H1 (cell line): ENCODE measurements at regions not wholly inside any gene's neighbourhood (a gene's known extent, or its start where the extent isn't known, plus 50 kb on each side); places are given as distances from the start of the nearest gene placed in this dataset.

Experiments used
- CTCF ChIA-PET: fragments of 300-600 bp; sonication (Branson Sonifier 250); formaldehyde crosslinking; loops from one replicate; lab custom pipeline; 2021; ENCODE audit not compliant: partially characterized antibody; lab: Charles Lee
- POLR2A ChIA-PET: fragments of 300-600 bp; sonication (Branson Sonifier 250); formaldehyde crosslinking; loops from one replicate; lab custom pipeline; 2021; ENCODE audit warnings: inconsistent platforms; ENCODE audit not compliant: partially characterized antibody; lab: Charles Lee
- DNase-seq, 2 experiments: peaks; one replicate each; pipeline versions ENCODE4 v3.0.0 to v3.0.0-alpha.2; 2010 to 2022; ENCODE audit warnings: low spot score in 2 of 2, low read depth in 1 of 2, mixed read lengths in 1 of 2
- FAIRE-seq: peaks from 2 replicates; lab custom pipeline; 2011; peaks lifted over from hg19 to GRCh38; lab: Jason Lieb, UNC
- H2AFZ ChIP-seq: 2 replicates; pipeline ENCODE4 v1.8.1; 2012; ENCODE audit warnings: low read length, inconsistent platforms
- H2AK5ac ChIP-seq: 2 replicates; pipeline ENCODE4 v1.6.1; 2013; ENCODE audit warnings: low read depth, low read length
- H2BK120ac ChIP-seq: replicated peaks from 2 replicates; pipeline ENCODE3; 2013; ENCODE audit warnings: low read depth, low read length, inconsistent platforms
- H2BK12ac ChIP-seq: 2 replicates; pipeline ENCODE4 v1.6.1; 2013; ENCODE audit warnings: low read depth, low read length
- H2BK15ac ChIP-seq: 2 replicates; pipeline ENCODE4 v1.6.1; 2013; ENCODE audit warnings: low read length
- H2BK20ac ChIP-seq: 2 replicates; pipeline ENCODE4 v1.6.1; 2013; ENCODE audit warnings: low read length
- H2BK5ac ChIP-seq: 2 replicates; pipeline ENCODE4 v1.6.1; 2013; ENCODE audit warnings: low read depth, low read length
- H3K14ac ChIP-seq: 2 replicates; pipeline ENCODE4 v1.6.1; 2013; ENCODE audit warnings: inconsistent platforms; ENCODE audit not compliant: insufficient read length
- H3K18ac ChIP-seq: 2 replicates; pipeline ENCODE4 v1.6.1; 2013; ENCODE audit warnings: low read length; ENCODE audit errors: extremely low read depth
- H3K23ac ChIP-seq: 2 replicates; pipeline ENCODE4 v1.6.1; 2013; ENCODE audit warnings: inconsistent platforms; ENCODE audit not compliant: insufficient read length
- H3K23me2 ChIP-seq: 2 replicates; pipeline ENCODE4 v1.6.1; 2013; ENCODE audit warnings: low read depth, low read length
- H3K27ac ChIP-seq: 2 replicates; pipeline ENCODE4 v1.6.1; 2011; ENCODE audit warnings: low read depth, low read length, inconsistent platforms
- H3K27me3 ChIP-seq, 4 experiments: replicated peaks in 1 of 4; 1 replicate in 1 of 4; 2 replicates in 3 of 4; pipeline versions ENCODE4 v1.6.1 to v1.8.1; 2011 to 2013; ENCODE audit warnings: low read length in 3 of 4, mild to moderate bottlenecking in 3 of 4, inconsistent platforms in 2 of 4, mixed read lengths in 2 of 4, moderate library complexity in 1 of 4; ENCODE audit not compliant: control insufficient read depth in 3 of 4, insufficient read depth in 3 of 4; ENCODE audit errors: extremely low read depth in 1 of 4
- H3K36me3 ChIP-seq, 4 experiments: 2 replicates each; pipeline versions ENCODE4 v1.6.1 to v1.8.1; 2011 to 2013; ENCODE audit warnings: mild to moderate bottlenecking in 4 of 4, low read length in 3 of 4, moderate library complexity in 2 of 4, control low read depth in 1 of 4, inconsistent platforms in 1 of 4; ENCODE audit not compliant: insufficient read depth in 4 of 4, control insufficient read depth in 2 of 4
- H3K4ac ChIP-seq: replicated peaks from 2 replicates; pipeline ENCODE3; 2013; ENCODE audit warnings: low read length, low read depth, mixed read lengths, inconsistent platforms; ENCODE audit not compliant: insufficient read length
- H3K4me1 ChIP-seq, 4 experiments: replicated peaks in 1 of 4; 1 replicate in 1 of 4; 2 replicates in 3 of 4; pipeline versions ENCODE4 v1.6.1 to v1.8.1; 2011 to 2013; ENCODE audit warnings: low read length in 3 of 4, inconsistent platforms in 2 of 4, mixed read lengths in 1 of 4; ENCODE audit not compliant: insufficient read depth in 4 of 4, control insufficient read depth in 3 of 4
- H3K4me2 ChIP-seq, 2 experiments: 2 replicates each; pipeline versions ENCODE4 v1.6.1 to v1.8.1; 2011 to 2013; ENCODE audit warnings: low read depth in 2 of 2, low read length in 2 of 2, control low read depth in 1 of 2, inconsistent platforms in 1 of 2, mild to moderate bottlenecking in 1 of 2; ENCODE audit not compliant: insufficient read depth in 1 of 2
- H3K4me3 ChIP-seq, 4 experiments: fragments of 200-600, 300-600 bp in 1 of 4; sonication (generic), shearing (Covaris generic), sonication (Bioruptor Twin) in 1 of 4; 2 replicates each; pipeline versions ENCODE4 v1.5.1 to v1.8.1; 2011 to 2016; ENCODE audit warnings: low read length in 4 of 4, low read depth in 3 of 4, control low read depth in 2 of 4, inconsistent platforms in 2 of 4, mild to moderate bottlenecking in 2 of 4, mixed read lengths in 1 of 4, moderate library complexity in 1 of 4; ENCODE audit not compliant: insufficient read depth in 2 of 4; ENCODE audit errors: extremely low read depth in 1 of 4
- H3K56ac ChIP-seq: replicated peaks from 2 replicates; pipeline ENCODE3; 2013; ENCODE audit warnings: low read depth, mild to moderate bottlenecking, mixed read lengths, low read length, inconsistent platforms; ENCODE audit not compliant: insufficient read length
- H3K79me1 ChIP-seq: 2 replicates; pipeline ENCODE4 v1.6.1; 2013; ENCODE audit warnings: low read depth, low read length, control low read depth
- H3K79me2 ChIP-seq, 2 experiments: 2 replicates each; pipeline versions ENCODE4 v1.6.1 to v1.8.1; 2012 to 2013; ENCODE audit warnings: low read length in 2 of 2, mild to moderate bottlenecking in 2 of 2, inconsistent platforms in 1 of 2; ENCODE audit not compliant: insufficient read depth in 2 of 2, control insufficient read depth in 1 of 2
- H3K9ac ChIP-seq, 4 experiments: replicated peaks in 1 of 4; 1 replicate in 1 of 4; 2 replicates in 3 of 4; pipeline versions ENCODE4 v1.6.1 to v1.8.1; 2011 to 2013; ENCODE audit warnings: low read depth in 3 of 4, low read length in 3 of 4, control low read depth in 2 of 4, mild to moderate bottlenecking in 2 of 4, moderate library complexity in 2 of 4, inconsistent platforms in 1 of 4; ENCODE audit errors: extremely low read depth in 1 of 4
- H3K9me3 ChIP-seq, 2 experiments: 2 replicates each; pipeline versions ENCODE4 v1.6.1 to v1.8.1; 2012 to 2013; ENCODE audit warnings: mild to moderate bottlenecking in 2 of 2, moderate library complexity in 2 of 2, control low read depth in 1 of 2, inconsistent platforms in 1 of 2, low read depth in 1 of 2, low read length in 1 of 2, mixed read lengths in 1 of 2; ENCODE audit not compliant: insufficient read depth in 2 of 2
- H4K20me1 ChIP-seq, 2 experiments: replicated peaks in 1 of 2; 2 replicates each; pipeline versions ENCODE3 to v1.8.1; 2011 to 2013; ENCODE audit warnings: inconsistent platforms in 2 of 2, low read length in 2 of 2, mild to moderate bottlenecking in 1 of 2; ENCODE audit not compliant: insufficient read depth in 2 of 2, control insufficient read depth in 1 of 2
- H4K5ac ChIP-seq: 2 replicates; pipeline ENCODE4 v1.6.1; 2013; ENCODE audit warnings: low read length, low read depth, mixed read lengths, inconsistent platforms; ENCODE audit not compliant: insufficient read length
- H4K8ac ChIP-seq: 2 replicates; pipeline ENCODE4 v1.8.0; 2013; ENCODE audit warnings: mild to moderate bottlenecking, moderate library complexity, low read length, inconsistent platforms; ENCODE audit not compliant: insufficient read depth; ENCODE audit errors: extremely low read depth
- H4K91ac ChIP-seq: replicated peaks from 2 replicates; pipeline ENCODE3; 2013; ENCODE audit warnings: low read length, mixed read lengths, inconsistent platforms; ENCODE audit not compliant: insufficient read length
- KDM5A ChIP-seq: fragments of 200-600 bp; IDR thresholded peaks from 2 replicates; pipeline ENCODE4 v1.7.1; 2012; ENCODE audit warnings: mild to moderate bottlenecking, low read length, inconsistent platforms, mixed read lengths
- MAFK ChIP-seq: IDR thresholded peaks from 2 replicates; pipeline ENCODE4 v1.6.1; 2012; ENCODE audit warnings: low read depth, mild to moderate bottlenecking, improper control_type of control experiment, low read length
- RAD21 ChIP-seq, 2 experiments: IDR thresholded peaks in 1 of 2; conservative IDR thresholded peaks in 1 of 2; 2 replicates each; pipeline ENCODE4 v1.6.1; 2011; ENCODE audit warnings: low read depth in 2 of 2, low read length in 2 of 2, improper control_type of control experiment in 1 of 2, inconsistent platforms in 1 of 2, mild to moderate bottlenecking in 1 of 2, moderate library complexity in 1 of 2
- SAP30 ChIP-seq: fragments of 300-600 bp; sonication (generic); IDR thresholded peaks from 2 replicates; pipeline ENCODE4 v1.7.1; 2012; ENCODE audit warnings: low read length, moderate library complexity, mild to moderate bottlenecking, inconsistent platforms; ENCODE audit not compliant: insufficient read depth, insufficient replicate concordance
- SIN3A ChIP-seq, 2 experiments: IDR thresholded peaks in 1 of 2; conservative IDR thresholded peaks in 1 of 2; 2 replicates each; pipeline ENCODE4 v1.6.1; 2011 to 2012; ENCODE audit warnings: low read length in 2 of 2, improper control_type of control experiment in 1 of 2, low read depth in 1 of 2, mild to moderate bottlenecking in 1 of 2
- TAF1 ChIP-seq: IDR thresholded peaks from 2 replicates; pipeline ENCODE4 v1.6.1; 2011; ENCODE audit warnings: mild to moderate bottlenecking, low read depth, low read length
- USF2 ChIP-seq: IDR thresholded peaks from 2 replicates; pipeline ENCODE4 v1.6.1; 2011; ENCODE audit warnings: low read length, improper control_type of control experiment
- YY1 ChIP-seq: IDR thresholded peaks from 2 replicates; pipeline ENCODE4 v1.6.1; 2011; ENCODE audit warnings: low read depth, mild to moderate bottlenecking, low read length
- whole genome bisulfite sequencing, 2 experiments: shearing (Covaris generic) in 1 of 2; methylation state at CpG; one replicate each; pipeline versions ENCODE4 v1.1.6 to v1.1.7; 2013 to 2015; ENCODE audit warnings: low lambda C conversion rate in 2 of 2, mixed read lengths in 2 of 2, inconsistent platforms in 1 of 2, low coverage in 1 of 2, missing lambda C conversion rate in 1 of 2; ENCODE audit not compliant: insufficient replicate concordance in 2 of 2, insufficient coverage in 1 of 2, insufficient read length in 1 of 2; ENCODE audit errors: extremely low coverage in 1 of 2, missing lambda C conversion rate in 1 of 2; 5-methylcytosine and 5-hydroxymethylcytosine counted together
- TF ChIP-seq, protein P1 (sequence below), 3 experiments: IDR thresholded peaks; 1 replicate in 2 of 3; 2 replicates in 1 of 3; pipeline versions ENCODE4 v1.5.1 to v1.6.1; 2011; ENCODE audit warnings: low read length in 3 of 3, mild to moderate bottlenecking in 3 of 3, inconsistent platforms in 2 of 3, low read depth in 1 of 3, moderate library complexity in 1 of 3; ENCODE audit not compliant: insufficient read depth in 1 of 3; ENCODE audit errors: control extremely low read depth in 1 of 3

- no peaks in the 10 kb centered on the region for H3K23me2 ChIP-seq
- H3K9me3 ChIP-seq = no peaks in the 10 kb centered on the region
- no peak overlapping the region for H3K27ac ChIP-seq
- H4K20me1 ChIP-seq = no peaks in the 10 kb centered on the region
- FAIRE-seq (peak; percentile 71), DNase-seq (no peak)
- H2BK15ac ChIP-seq = no peak overlapping the region
- no peak overlapping the region for H3K56ac ChIP-seq
- no peaks in the 10 kb centered on the region for H3K27me3 ChIP-seq
- no peak overlapping the region for H3K14ac ChIP-seq
- ChIA-PET CTCF (interaction anchor here (0.8 to 2.2 kb wide), 9 partner anchors 13 to 542 kb away, joined by 3 to 7 read pairs (median 4); no protein-coding TSS in a partner anchor), POLR2A (no interaction called here)
- H4K8ac ChIP-seq = no peak overlapping the region
- H4K5ac ChIP-seq = no peak overlapping the region
- H2BK12ac ChIP-seq = no peak overlapping the region
- no peak overlapping the region for H3K4ac ChIP-seq
- H3K4me3 ChIP-seq = no peak overlapping the region
- no peaks in the 10 kb centered on the region for H3K79me1 ChIP-seq
- no peak overlapping the region for H3K18ac ChIP-seq
- H3K4me1 ChIP-seq = no peaks in the 10 kb centered on the region
- H2BK120ac ChIP-seq = no peak overlapping the region
- WGBS, 2 experiments = 86% methylated on average over 2 of the region's 2 CpGs; no CpG with 5 or more reads in 1 of the 2 experiments
- no peak overlapping the region for H2AK5ac ChIP-seq
- no peak overlapping the region for H2BK20ac ChIP-seq
- H2AFZ ChIP-seq = peak overlapping the region; percentile 43; the same call in 1 of the 2 replicates
- H3K9ac ChIP-seq = no peak overlapping the region
- H3K79me2 ChIP-seq = no peaks in the 10 kb centered on the region
- no peaks in the 10 kb centered on the region for H3K36me3 ChIP-seq
- no peak overlapping the region for H3K4me2 ChIP-seq
- H3K23ac ChIP-seq = no peak overlapping the region
- no peak overlapping the region for H4K91ac ChIP-seq
- H2BK5ac ChIP-seq = no peak overlapping the region
- TF ChIP-seq SIN3A (conservative IDR thresholded peaks at IDR 0.05 in 1 of 2, IDR thresholded peaks at IDR 0.05 in 1 of 2; ENCODE audit: low read depth in 1 of 2, low read length in 2 of 2) = no peak
- TF ChIP-seq RAD21 (IDR thresholded peaks at IDR 0.05 in 1 of 2, conservative IDR thresholded peaks at IDR 0.05 in 1 of 2; ENCODE audit: low read depth in 2 of 2, low read length in 2 of 2) = peak in 1 of 2 experiments; percentile 29; a peak in 1 of 4 replicates
- TF ChIP-seq TAF1 = no peak
- TF ChIP-seq USF2 = no peak
- TF ChIP-seq, protein P1, sequence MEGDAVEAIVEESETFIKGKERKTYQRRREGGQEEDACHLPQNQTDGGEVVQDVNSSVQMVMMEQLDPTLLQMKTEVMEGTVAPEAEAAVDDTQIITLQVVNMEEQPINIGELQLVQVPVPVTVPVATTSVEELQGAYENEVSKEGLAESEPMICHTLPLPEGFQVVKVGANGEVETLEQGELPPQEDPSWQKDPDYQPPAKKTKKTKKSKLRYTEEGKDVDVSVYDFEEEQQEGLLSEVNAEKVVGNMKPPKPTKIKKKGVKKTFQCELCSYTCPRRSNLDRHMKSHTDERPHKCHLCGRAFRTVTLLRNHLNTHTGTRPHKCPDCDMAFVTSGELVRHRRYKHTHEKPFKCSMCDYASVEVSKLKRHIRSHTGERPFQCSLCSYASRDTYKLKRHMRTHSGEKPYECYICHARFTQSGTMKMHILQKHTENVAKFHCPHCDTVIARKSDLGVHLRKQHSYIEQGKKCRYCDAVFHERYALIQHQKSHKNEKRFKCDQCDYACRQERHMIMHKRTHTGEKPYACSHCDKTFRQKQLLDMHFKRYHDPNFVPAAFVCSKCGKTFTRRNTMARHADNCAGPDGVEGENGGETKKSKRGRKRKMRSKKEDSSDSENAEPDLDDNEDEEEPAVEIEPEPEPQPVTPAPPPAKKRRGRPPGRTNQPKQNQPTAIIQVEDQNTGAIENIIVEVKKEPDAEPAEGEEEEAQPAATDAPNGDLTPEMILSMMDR (IDR thresholded peaks at IDR 0.05; ENCODE audit: control extremely low read depth in 1 of 3, insufficient read depth in 1 of 3, low read depth in 1 of 3, low read length in 3 of 3) = peak in 1 of 3 experiments; percentile 6; a peak in 1 of 4 replicates
- no peak for TF ChIP-seq MAFK
- no peak for TF ChIP-seq YY1
- TF ChIP-seq SAP30 = no peak
- no peak for TF ChIP-seq KDM5A
Observed at GRCh38 chr13:80475718-80476117, 134.8 kb upstream of the SPRY2 start.
